NCI-H446 (cell line): ENCODE measurements at regions not wholly inside any gene's neighbourhood (a gene's known extent, or its start where the extent isn't known, plus 50 kb on each side); places are given as distances from the start of the nearest gene placed in this dataset.
A peak's percentile ranks its signal among the peaks of the same experiment; 100 is the strongest.
"Not testable (repeated sequence)": the region's sequence is repeated elsewhere in the genome, so short reads cannot be mapped to it uniquely, and the experiment has no call there.

Experiments used
- DNase-seq, 2 experiments: peaks; one replicate each; lab custom pipeline; 2025; lab: John Stamatoyannopoulos, UW

DNA sequence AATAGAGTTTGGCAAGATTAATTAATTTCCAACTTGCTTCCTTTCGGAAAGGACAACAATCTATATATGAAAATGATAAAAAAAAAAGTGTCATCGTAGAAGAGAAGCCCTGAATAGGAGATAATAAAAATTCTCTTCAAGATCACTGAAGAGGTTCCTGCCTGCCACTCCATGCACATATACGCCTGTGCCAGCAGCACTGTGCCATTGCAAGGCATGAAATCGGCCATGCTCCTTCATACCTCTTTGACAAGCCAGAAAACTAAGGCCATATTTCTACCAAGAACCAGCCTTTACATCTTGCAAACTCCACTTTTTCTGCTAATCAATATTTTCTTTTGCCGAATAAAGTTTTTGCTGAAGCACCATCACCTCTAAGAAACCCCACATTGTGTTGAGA is 365.5 kb downstream of the CXXC4 start:
- no peak for DNase-seq

DNA sequence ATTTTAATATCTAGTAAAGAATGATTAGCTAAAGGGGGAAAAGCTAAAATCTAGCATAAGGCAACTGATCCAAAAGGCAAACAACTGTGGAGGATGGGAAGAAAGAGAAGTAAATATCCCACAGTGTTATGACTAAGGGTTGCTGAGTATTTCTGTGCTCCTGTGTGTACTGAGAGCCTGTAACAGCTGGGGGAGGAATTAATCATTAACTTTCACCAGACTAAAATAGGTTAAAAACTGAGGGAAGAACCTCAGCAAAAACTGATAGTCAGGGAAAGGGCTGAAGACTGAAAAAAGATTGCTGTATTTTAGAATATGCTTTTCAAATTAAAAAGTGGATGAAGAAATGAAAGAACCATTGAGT is 365.9 kb downstream of the CXXC4 start:
- no peak for DNase-seq

DNA sequence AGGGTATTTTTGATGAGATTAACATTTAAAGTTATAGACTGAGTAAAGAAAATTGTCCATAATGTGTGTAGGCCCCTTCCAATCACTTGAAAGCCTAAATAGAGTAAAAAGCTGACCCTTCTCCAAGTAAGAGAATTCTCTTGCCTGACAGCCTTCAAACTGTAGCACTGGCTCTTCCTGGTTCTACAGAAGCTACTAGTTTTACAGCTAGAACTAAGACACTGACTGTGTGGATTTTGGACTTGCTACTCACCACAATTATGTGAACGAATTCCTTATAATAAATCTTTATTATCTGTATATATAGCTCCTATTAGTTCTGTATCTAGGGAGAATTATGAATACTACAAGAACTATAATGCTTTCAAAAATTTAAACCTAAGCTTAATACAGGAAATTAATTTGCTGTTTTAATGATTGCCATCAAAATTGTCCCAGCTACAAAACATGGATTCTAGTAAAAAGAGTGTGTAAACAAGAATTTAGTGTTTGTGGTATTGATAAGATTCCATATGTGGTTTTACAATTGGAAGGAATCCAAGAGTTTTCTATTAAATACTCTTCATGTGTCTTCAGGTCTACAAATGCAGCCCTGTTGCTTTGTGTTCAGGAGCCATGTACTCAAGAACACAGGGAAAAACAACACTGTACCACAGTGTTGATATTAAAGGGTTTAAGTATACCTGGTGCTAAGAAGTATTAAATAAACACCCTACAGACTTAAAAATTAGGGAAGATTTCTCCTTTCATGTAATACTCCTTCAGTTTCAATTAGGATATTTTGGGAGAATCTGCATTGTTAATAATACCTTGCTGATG is 366.5 kb downstream of the CXXC4 start:
- no peak for DNase-seq

DNA sequence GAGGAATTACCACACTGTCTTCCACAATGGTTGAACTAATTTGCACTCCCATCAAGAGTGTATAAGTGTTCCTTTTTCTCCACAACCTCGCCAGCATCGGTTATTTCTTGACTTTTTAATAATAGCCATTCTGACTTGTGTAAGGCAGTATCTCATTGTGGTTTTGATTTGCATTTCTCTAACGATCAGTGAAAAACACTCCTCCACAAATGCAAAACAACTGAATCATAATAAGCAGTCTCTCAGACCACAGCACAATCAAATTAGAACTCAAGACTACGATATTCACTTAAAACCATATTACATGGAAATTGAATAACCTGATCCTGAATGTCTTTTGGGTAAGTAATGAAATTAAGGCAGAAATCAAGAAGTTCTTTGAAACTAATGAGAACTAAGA is 371.7 kb downstream of the CXXC4 start:
- DNase-seq = no peak

DNA sequence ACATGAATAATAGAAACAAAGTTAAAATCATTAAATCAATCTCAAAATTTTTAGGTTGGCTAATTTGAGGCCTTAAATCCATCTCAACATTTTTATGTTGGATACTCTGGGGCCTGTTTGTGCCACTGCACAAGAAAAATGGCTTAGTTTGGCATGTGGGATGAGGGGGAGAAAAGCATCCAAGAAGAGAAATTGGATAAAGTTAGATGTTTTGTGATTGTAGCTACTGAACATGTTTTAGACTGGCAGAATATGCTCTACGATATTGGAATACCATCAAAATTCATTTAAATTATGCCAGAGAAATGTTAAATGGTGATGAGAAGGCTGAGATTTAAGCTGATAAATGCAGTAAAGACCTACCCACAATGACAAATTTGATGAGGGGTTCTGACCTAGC is 376.9 kb downstream of the CXXC4 start:
- DNase-seq = no peak

DNA sequence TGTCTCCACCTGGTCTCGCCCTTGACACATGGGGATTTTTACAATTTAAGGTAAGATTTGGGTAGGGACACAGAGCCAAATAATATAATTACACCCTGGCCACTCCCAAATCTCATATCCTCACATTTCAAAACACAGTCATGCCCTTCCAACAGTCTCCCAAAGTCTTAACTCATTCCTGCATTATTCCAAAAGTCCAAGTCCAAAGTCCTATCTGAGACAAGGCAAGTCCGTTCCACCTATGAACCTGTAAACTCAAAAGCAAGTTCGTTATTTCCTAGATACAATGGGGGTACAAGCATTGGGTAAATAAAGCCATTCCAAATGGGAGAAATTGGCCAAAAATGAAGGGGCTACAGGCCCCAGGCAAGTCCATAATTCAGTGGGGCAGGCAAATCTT is 380.8 kb downstream of the CXXC4 start:
- no peak for DNase-seq

DNA sequence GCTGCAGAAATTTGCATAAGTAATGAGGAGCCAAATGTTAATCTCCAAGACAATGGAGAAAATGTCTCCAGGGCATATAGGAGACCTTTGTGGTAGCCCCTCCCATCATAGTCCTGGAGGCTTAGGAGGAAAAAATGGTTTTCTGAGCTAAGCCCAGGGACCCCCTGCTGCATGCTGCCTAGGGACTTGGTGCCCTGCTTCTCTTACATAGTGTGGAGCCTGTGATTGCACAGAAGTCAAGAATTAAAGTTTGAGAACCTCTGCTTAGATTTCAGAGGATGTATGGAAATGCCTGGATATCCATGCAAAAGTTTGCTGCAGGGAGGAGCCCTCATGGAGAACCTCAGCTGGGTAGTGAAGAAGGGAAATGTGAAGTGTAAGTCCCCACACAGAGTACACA is 379.4 kb upstream of the TACR3 start:
- DNase-seq = no peak

DNA sequence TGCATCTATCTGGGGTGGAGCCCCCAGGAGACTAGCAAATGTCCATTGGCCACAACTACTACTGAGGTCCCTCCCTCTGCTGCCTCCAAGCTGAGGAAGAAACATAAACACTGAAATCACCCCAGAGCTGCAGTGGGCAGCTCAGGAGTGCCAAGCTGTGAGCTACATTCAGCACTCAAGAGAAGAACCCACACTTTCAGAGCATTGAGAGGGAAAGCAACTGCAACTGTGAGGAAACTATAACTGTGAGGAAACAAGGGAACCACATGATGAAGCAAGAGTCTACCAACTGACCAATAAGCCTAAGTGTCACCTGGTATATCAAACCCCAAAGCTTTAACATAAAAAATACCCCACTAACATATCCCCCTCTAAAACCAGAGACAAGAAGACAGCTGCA is 373.5 kb upstream of the TACR3 start:
- DNase-seq = no peak

DNA sequence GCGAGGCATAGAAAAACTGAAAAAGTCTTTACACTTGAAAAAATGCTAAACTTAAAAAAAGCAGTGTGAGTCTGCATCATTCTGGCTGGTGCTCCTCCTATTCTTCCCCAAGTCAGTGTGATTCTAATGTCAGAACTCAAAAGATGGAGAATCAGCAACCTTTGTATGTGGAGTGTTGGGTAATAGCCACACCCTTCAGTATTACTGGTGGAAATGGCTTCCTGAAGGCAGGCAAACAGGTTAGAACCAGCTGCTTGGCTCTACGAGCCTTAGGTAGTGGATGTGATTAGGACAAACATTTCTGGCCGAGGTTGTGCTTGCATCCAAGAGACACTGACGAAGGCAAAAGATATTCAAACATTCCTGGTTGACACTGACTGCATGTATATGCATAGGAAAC is 353.4 kb upstream of the TACR3 start:
- no peak for DNase-seq

DNA sequence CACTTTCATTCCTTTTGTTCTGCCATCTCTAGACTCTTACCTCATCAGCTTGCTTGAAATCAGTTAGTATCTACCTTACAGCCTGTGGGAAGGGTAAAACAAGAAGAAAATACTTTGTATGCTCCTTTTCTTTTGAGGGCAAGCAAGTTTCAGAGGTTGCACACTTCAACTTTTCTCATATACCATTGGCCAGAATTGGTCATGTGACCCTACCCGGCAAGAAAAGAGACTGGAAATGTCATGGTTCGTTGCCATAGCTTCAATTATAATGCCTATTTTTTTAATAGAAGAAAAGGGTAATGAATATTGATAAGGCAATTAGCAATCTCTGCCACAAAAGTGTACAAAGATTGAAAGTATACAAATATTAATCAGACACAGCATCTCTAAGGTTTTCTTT is 346.7 kb upstream of the TACR3 start:
- no peak for DNase-seq

DNA sequence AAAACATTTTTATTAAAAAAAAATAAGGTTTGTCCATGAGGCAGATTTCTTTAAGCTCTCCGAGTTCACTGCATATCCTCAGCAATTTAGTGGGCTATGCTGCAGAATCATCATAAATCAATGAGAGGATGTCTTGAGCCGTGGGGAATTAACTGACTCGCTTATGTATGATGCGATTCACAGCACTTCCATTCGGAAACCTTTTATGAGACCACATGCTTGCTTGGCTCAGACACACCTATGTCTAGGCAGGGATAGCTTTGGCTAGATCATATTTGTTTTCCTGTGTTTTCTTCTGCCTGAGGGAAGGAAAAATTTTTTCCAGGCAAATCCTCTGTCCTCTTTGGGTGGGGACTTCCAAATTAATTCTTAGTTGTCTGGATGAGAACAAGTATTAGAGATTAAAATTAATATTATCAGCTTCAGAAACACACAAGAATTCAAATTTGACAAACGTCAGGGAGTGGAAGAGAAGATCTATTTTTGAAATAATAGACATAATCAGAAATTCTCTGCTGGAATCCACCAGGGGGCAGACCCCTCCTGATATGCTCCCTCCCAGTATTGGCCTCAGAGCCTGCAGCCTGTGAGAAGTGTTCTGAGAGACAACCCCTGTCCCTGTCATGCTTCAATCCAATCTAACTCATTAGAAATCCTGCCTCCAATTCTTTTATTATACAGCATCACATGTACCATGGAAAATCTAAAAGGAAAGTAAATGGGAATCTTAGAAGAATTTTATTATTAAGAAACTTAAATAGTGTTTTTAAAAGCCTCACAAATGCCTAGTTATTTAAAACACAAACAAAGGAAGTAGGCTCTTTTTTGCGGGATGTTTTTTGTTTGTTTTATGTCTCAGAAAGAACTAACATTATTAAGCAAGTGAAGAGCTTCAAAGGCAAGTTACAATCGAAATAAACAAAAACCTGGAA is 345.1 kb upstream of the TACR3 start:
- peak; percentile 60 to 67 for DNase-seq

DNA sequence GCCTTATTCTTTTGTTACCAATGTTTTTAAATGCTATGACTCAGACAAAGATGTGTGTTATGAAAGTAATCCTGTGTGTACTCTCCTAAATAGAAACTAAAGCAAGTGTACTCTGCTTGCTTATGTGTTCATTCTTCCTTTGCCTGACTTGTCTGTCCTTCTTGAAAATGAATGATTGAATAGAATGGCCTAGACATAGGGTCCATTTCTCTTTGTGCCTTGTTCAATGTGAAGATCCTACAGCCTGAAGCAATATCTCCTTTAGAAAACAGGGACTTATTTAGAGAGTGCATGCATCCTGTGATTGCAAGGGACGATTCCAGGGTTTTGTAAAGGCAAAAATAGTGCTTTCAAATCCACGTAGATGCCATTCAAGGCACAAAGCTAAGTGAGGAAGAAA is 343.6 kb upstream of the TACR3 start:
- no peak for DNase-seq

DNA sequence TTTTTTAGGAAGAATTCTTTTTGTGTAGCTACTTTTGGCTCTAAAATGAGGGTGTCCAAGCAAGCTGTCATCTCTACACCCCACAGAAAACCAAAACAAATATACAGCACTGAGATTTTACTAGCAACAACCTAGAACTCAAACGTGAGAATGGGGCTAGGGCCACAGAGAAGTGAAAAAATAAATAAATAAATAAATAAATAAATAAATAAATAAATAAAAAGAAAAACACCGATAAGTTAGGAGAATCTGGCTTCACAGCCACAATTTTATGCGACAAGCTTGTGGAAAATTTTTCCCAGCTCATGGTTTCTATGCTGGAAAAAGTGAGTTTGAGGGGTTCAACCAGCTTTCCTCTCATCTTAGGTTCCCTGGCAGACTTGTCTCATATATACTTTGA is 324.6 kb upstream of the TACR3 start:
- no peak for DNase-seq

DNA sequence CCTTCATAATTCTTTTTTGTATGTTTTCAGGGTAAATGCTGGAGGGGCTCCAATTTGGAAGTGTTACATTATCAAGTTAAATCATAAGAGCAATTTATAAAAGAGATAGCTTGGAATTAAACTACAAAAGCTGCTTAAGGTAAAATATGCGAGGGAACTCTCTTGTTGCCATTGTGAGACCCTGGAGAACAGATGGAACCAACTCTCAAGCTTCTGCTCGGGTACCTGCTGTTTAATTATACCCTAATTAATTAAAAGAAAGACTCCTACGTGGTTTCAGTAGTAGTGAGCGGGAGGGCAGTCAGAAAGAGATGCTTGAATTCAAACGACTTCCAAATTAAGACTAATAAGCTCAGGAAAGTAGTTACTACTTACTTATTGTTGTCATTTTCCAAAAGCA is 313.1 kb upstream of the TACR3 start:
- DNase-seq = no peak

DNA sequence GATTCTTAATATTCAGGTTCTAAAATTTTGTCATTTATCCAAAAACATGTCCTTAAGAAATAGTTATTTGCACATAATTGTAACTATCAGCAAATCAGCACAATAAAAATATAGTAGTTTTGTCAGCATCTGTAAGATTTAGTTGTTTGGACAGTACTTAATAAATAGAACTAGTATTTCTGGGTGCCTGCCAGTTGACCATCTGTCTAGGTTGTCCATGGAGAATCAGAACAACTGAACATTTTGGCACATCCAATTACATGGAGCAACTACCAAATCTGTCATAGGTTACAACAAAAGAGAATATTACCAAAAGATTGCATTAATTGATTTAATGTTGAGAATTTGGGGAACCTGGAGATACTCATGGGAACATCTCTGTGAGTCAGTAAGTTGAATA is 305.5 kb upstream of the TACR3 start:
- peak; percentile 76 to 84 for DNase-seq

DNA sequence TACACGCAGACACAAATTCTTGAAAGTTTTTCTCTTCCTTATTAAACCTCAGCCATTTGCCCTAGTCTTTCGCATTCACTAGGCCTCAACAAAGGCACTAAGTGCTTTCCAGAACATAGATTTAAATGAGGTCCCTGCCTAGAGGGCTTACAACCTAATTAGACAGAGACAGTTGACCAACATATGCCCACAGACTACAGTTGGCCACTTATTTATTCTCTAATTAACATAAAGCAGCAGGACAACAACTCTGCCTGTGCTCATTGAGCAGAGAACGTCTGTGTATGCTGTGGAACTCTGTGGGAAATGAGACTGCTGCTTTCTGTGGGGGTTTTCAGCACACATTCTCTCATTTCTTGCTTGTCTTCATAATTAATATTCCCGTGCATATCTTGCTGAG is 303.0 kb upstream of the TACR3 start:
- peak in 1 of 2 experiments; percentile 6 for DNase-seq

DNA sequence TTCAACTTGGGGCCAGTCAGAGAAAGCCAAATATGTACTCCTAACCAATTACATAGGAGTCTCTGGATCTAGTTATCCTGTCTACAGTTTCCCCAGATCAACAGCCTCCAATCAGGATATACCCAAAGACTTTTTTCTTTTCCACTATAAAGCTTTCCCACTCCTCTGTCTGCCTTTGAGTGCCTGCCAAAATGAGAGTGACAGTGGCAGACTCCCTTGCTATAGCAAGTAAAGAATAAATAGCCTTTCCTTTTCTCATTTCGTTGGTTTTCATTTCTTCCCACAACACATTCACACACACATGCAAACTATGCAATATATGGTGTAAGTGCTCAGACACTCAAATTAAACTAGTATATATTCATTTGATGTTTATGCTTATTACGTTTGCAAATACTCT is 302.4 kb upstream of the TACR3 start:
- DNase-seq = no peak

DNA sequence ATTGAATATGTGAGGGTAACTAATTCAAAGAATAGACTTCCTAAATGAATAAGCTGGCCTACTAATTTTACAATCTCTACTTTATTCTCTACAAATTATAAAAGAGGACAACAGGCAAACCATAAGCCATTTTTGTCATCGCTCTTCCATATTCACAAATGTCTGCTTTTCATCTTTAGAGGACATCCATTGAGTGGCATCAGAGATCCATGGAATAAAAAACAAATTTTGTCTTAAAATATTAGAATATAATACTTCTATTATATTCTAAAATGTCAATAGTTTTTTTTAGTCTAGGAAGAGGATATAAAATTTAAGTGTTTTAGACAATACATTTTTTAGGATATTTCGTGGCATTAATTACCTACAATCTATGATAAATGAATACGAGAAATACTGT is 300.9 kb upstream of the TACR3 start:
- DNase-seq = no peak

DNA sequence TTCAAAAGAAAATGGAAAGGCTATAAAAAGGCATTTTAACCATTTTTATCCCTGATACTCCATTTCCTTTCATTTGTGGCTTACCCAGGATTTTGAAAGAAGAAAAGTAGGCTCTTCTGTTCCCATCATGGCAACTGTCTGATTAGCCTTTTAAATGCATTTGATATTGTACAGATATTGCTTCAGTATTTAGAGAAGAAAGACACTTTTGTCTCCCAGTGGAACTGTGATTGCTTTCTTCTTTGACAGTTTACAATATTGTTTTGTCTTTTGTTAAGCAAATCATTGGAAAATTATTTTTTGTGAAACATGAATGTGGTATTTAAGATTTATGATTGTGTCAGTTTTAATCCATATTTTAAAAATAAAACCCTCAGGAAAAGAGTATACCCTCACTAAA is 297.4 kb upstream of the TACR3 start:
- DNase-seq = no peak

DNA sequence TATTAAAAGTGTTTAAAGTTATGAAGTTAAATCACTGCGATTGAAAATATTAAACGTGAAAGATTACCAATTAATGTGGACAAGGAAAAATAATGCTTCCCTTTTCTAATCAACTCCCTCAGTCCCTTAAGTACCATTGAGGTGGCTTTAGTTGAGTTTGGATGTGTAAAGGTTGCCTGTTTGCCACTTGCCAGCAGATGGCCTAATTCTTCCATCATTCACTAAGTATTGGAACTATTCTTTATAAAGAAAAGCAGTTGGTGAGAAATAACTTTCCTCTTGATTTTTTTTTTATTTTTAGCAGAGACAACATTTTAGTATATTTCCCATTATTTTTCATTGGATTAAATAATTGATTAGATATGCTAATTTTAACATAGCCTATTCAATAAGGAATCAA is 295.9 kb upstream of the TACR3 start:
- peak in 1 of 2 experiments; percentile 58 for DNase-seq

DNA sequence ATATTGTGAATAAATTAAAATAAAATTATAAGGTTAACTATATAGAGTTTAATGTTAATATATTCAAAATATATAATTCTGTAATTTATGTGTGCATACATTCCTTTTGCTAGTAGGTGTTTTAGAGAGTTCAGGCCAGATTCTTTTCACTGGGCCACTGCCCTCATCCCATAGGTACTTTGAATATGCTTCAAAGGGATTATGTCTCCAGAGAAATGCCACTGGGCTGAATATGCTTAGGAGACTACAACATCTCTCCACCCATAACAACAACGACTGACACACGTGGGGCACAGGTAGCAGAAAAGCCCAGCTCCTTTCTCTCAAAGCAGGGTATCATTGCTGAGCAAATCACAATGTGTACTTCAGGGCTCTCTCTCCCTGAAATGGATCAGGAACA is 290.9 kb upstream of the TACR3 start:
- no peak for DNase-seq

DNA sequence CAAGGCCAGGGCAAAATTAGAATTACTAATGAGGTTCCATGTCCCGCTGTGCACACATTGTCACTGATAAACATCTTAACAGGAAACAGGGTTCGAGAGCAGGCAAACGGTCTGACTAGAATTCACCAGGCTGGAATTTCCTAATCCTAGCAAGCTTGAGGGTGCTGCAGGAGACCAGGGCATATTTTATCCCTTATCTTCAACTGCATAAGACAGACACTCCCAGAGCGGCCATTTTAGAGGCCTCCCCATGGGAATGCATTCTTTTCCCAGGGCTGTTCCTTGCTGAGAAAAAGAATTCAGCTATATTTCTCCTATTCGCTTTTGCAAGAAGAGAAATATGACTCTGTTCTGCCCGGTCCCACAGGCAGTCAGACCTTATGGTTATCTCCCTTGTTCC is 282.5 kb upstream of the TACR3 start:
- DNase-seq = not testable (repeated sequence)

DNA sequence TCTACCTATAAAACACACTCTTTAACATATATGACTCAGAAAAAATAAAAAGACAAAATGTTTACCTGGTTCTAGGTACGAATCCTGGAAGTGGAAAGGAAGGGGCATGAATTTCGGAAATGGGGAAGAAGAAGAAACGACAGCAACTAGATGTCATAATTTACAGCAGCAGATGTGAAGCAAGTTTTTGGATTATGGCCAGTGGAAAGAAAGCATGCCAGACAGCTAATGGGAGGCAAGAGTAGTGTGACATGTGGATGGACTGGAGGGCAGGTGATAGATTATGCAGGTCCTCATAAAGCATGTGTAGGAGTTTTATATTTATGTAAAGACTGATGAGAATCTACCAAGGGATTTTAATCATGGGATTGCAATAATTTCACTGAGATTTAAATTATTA is 279.0 kb upstream of the TACR3 start:
- peak; percentile 19 to 74 for DNase-seq
